Activated T-cell treated with anti-CD3 and anti-CD28 coated beads, Interleukin-2, amount 50 U/mL, for 4 hours (primary cell): ENCODE measurements at regions not wholly inside any gene's neighbourhood (a gene's known extent, or its start where the extent isn't known, plus 50 kb on each side); places are given as distances from the start of the nearest gene placed in this dataset.
"Not testable (repeated sequence)": the region's sequence is repeated elsewhere in the genome, so short reads cannot be mapped to it uniquely, and the experiment has no call there.

ENCODE experiments used
- ATAC-seq, 2 donors: fragments of 200-7000 bp; cut with Tn5 transposase; one replicate each; pipeline ENCODE4 v1.10.0; 2021
- DNase-seq: peaks from one replicate; pipeline ENCODE4 v3.0.0-alpha.2; 2020
- H3K27me3 Mint-ChIP-seq: one replicate; pipeline ENCODE4 v1.8.0; 2021; ENCODE audit warnings: low read depth, mixed read lengths
- H3K36me3 Mint-ChIP-seq: one replicate; pipeline ENCODE4 v1.8.0; 2022; ENCODE audit warnings: mixed read lengths; ENCODE audit not compliant: insufficient read depth
- H3K4me1 Mint-ChIP-seq: one replicate; pipeline ENCODE4 v1.8.0; 2021; ENCODE audit warnings: low read depth, mixed read lengths
- H3K4me3 Mint-ChIP-seq: one replicate; pipeline ENCODE4 v1.8.0; 2021; ENCODE audit warnings: mild to moderate bottlenecking, moderate library complexity, mixed read lengths
- H3K9me3 Mint-ChIP-seq: one replicate; pipeline ENCODE4 v1.8.0; 2021; ENCODE audit warnings: mixed read lengths

- H3K4me1 Mint-ChIP-seq = no peaks in the 10 kb centered on the region
- ATAC-seq = no peak
- no peaks in the 10 kb centered on the region for H3K9me3 Mint-ChIP-seq
- no peaks in the 10 kb centered on the region for H3K36me3 Mint-ChIP-seq
- H3K4me3 Mint-ChIP-seq = no peak overlapping the region
- no peaks in the 10 kb centered on the region for H3K27me3 Mint-ChIP-seq
- DNase-seq = no peak
Measured at GRCh38 chr1:88509379-88509778, 174.7 kb upstream of the PKN2 start.

- no peak for ATAC-seq
- Mint-ChIP-seq H3K4me3 (no peak overlapping the region), H3K4me1 (no peaks in the 10 kb centered on the region), H3K36me3 (no peaks in the 10 kb centered on the region), H3K9me3 (no peaks in the 10 kb centered on the region), H3K27me3 (peaks cover 7% of the 10 kb centered on the region)
- no peak for DNase-seq
Measured at GRCh38 chr1:88514544-88515060, 169.5 kb upstream of the PKN2 start.

- H3K36me3 Mint-ChIP-seq, H3K27me3 Mint-ChIP-seq, H3K4me1 Mint-ChIP-seq, H3K9me3 Mint-ChIP-seq, DNase-seq, H3K4me3 Mint-ChIP-seq, ATAC-seq: not testable (repeated sequence)
Measured at GRCh38 chr1:88517499-88517898, 166.6 kb upstream of the PKN2 start.

GRCh38 chr1:88519156-88519555 is 164.9 kb upstream of the PKN2 start:
- no peaks in the 10 kb centered on the region for H3K4me1 Mint-ChIP-seq
- H3K36me3 Mint-ChIP-seq = no peaks in the 10 kb centered on the region
- ATAC-seq = no peak
- no peak for DNase-seq
- H3K9me3 Mint-ChIP-seq = no peaks in the 10 kb centered on the region
- no peak overlapping the region for H3K4me3 Mint-ChIP-seq
- H3K27me3 Mint-ChIP-seq = peaks cover 7% of the 10 kb centered on the region

GRCh38 chr1:88523854-88524528 is 160.1 kb upstream of the PKN2 start:
- Mint-ChIP-seq H3K9me3 (no peaks in the 10 kb centered on the region), H3K4me1 (no peaks in the 10 kb centered on the region), H3K27me3 (peaks cover 4% of the 10 kb centered on the region), H3K4me3 (no peak overlapping the region), H3K36me3 (no peaks in the 10 kb centered on the region)
- no peak for ATAC-seq
- no peak for DNase-seq

- H3K4me1 Mint-ChIP-seq = no peaks in the 10 kb centered on the region
- no peaks in the 10 kb centered on the region for H3K36me3 Mint-ChIP-seq
- no peak for DNase-seq
- peaks cover 5% of the 10 kb centered on the region for H3K27me3 Mint-ChIP-seq
- no peak overlapping the region for H3K4me3 Mint-ChIP-seq
- no peak for ATAC-seq
- H3K9me3 Mint-ChIP-seq = no peaks in the 10 kb centered on the region
Measured at GRCh38 chr1:88526456-88526855, 157.6 kb upstream of the PKN2 start.

- H3K36me3 Mint-ChIP-seq = no peaks in the 10 kb centered on the region
- H3K4me1 Mint-ChIP-seq = no peaks in the 10 kb centered on the region
- H3K4me3 Mint-ChIP-seq = no peak overlapping the region
- DNase-seq (no peak), ATAC-seq (no peak)
- peaks cover 5% of the 10 kb centered on the region for H3K27me3 Mint-ChIP-seq
- H3K9me3 Mint-ChIP-seq = no peaks in the 10 kb centered on the region
Measured at GRCh38 chr1:88528792-88529191, 155.3 kb upstream of the PKN2 start.

GRCh38 chr1:88529581-88529980 is 154.5 kb upstream of the PKN2 start:
- Mint-ChIP-seq H3K27me3 (peaks cover 3% of the 10 kb centered on the region), H3K9me3 (no peaks in the 10 kb centered on the region), H3K4me1 (no peaks in the 10 kb centered on the region), H3K36me3 (no peaks in the 10 kb centered on the region), H3K4me3 (no peak overlapping the region)
- no peak for DNase-seq
- ATAC-seq = no peak

GRCh38 chr1:88530246-88530645 is 153.8 kb upstream of the PKN2 start:
- Mint-ChIP-seq H3K36me3 (no peaks in the 10 kb centered on the region), H3K4me3 (no peak overlapping the region), H3K9me3 (no peaks in the 10 kb centered on the region), H3K4me1 (no peaks in the 10 kb centered on the region), H3K27me3 (peaks cover 3% of the 10 kb centered on the region)
- no peak for ATAC-seq
- no peak for DNase-seq

GRCh38 chr1:88537787-88538186 is 146.3 kb upstream of the PKN2 start:
- ATAC-seq (no peak), DNase-seq (no peak)
- no peaks in the 10 kb centered on the region for H3K4me1 Mint-ChIP-seq
- H3K36me3 Mint-ChIP-seq = no peaks in the 10 kb centered on the region
- no peaks in the 10 kb centered on the region for H3K9me3 Mint-ChIP-seq
- peaks cover 9% of the 10 kb centered on the region for H3K27me3 Mint-ChIP-seq
- no peak overlapping the region for H3K4me3 Mint-ChIP-seq

GRCh38 chr1:88538222-88538899 is 145.7 kb upstream of the PKN2 start:
- H3K36me3 Mint-ChIP-seq = no peaks in the 10 kb centered on the region
- H3K4me3 Mint-ChIP-seq = no peak overlapping the region
- H3K9me3 Mint-ChIP-seq = no peaks in the 10 kb centered on the region
- DNase-seq = no peak
- ATAC-seq = no peak
- H3K27me3 Mint-ChIP-seq = peaks cover 9% of the 10 kb centered on the region
- H3K4me1 Mint-ChIP-seq = no peaks in the 10 kb centered on the region

GRCh38 chr1:88540255-88540654 is 143.8 kb upstream of the PKN2 start:
- ATAC-seq = no peak
- no peaks in the 10 kb centered on the region for H3K9me3 Mint-ChIP-seq
- no peak overlapping the region for H3K4me3 Mint-ChIP-seq
- no peak for DNase-seq
- no peaks in the 10 kb centered on the region for H3K36me3 Mint-ChIP-seq
- peaks cover 9% of the 10 kb centered on the region for H3K27me3 Mint-ChIP-seq
- H3K4me1 Mint-ChIP-seq = no peaks in the 10 kb centered on the region

- peaks cover 9% of the 10 kb centered on the region for H3K27me3 Mint-ChIP-seq
- DNase-seq (no peak), ATAC-seq (no peak)
- no peaks in the 10 kb centered on the region for H3K36me3 Mint-ChIP-seq
- no peak overlapping the region for H3K4me3 Mint-ChIP-seq
- no peaks in the 10 kb centered on the region for H3K9me3 Mint-ChIP-seq
- no peaks in the 10 kb centered on the region for H3K4me1 Mint-ChIP-seq
Measured at GRCh38 chr1:88541596-88541995, 142.5 kb upstream of the PKN2 start.

GRCh38 chr1:88544195-88544594 is 139.9 kb upstream of the PKN2 start:
- DNase-seq = no peak
- no peak for ATAC-seq
- Mint-ChIP-seq H3K27me3 (no peaks in the 10 kb centered on the region), H3K4me1 (no peaks in the 10 kb centered on the region), H3K4me3 (no peak overlapping the region), H3K36me3 (no peaks in the 10 kb centered on the region), H3K9me3 (no peaks in the 10 kb centered on the region)

- Mint-ChIP-seq H3K9me3 (no peaks in the 10 kb centered on the region), H3K4me1 (no peaks in the 10 kb centered on the region), H3K36me3 (no peaks in the 10 kb centered on the region), H3K27me3 (peaks cover 4% of the 10 kb centered on the region), H3K4me3 (no peak overlapping the region)
- DNase-seq (no peak), ATAC-seq (no peak)
Measured at GRCh38 chr1:88549536-88549935, 134.5 kb upstream of the PKN2 start.
